HG03060 (cell line): ENCODE measurements at regions not wholly inside any gene's neighbourhood (a gene's known extent, or its start where the extent isn't known, plus 50 kb on each side); places are given as distances from the start of the nearest gene placed in this dataset.

ENCODE experiments used
- ATAC-seq: cut with Tn5 transposase; IDR thresholded peaks from one replicate; pipeline ENCODE4 v1.9.1; 2021; ENCODE audit warnings: low read depth, moderate number of reproducible peaks; ENCODE audit not compliant: unreplicated experiment

- no peak for ATAC-seq
Observed at GRCh38 chr21:16913010-16913409, 599.8 kb upstream of the CXADR start.

GRCh38 chr21:16928439-16928838 is 584.4 kb upstream of the CXADR start:
- ATAC-seq = no peak

- no peak for ATAC-seq
Observed at GRCh38 chr21:16932314-16932713, 580.5 kb upstream of the CXADR start.

- no peak for ATAC-seq
Observed at GRCh38 chr21:16942703-16943102, 570.1 kb upstream of the CXADR start.

GRCh38 chr21:16943231-16943630 is 569.6 kb upstream of the CXADR start:
- no peak for ATAC-seq

- ATAC-seq = no peak
Observed at GRCh38 chr21:16945580-16945979, 567.3 kb upstream of the CXADR start.

- ATAC-seq = no peak
Observed at GRCh38 chr21:16956824-16957223, 556.0 kb upstream of the CXADR start.

- ATAC-seq = no peak
Observed at GRCh38 chr21:16965424-16965823, 547.4 kb upstream of the CXADR start.

- no peak for ATAC-seq
Observed at GRCh38 chr21:16968436-16968835, 544.4 kb upstream of the CXADR start.

GRCh38 chr21:16969636-16970035 is 543.2 kb upstream of the CXADR start:
- no peak for ATAC-seq

GRCh38 chr21:16974060-16974459 is 538.8 kb upstream of the CXADR start:
- no peak for ATAC-seq

- no peak for ATAC-seq
Observed at GRCh38 chr21:16976193-16976592, 536.6 kb upstream of the CXADR start.

GRCh38 chr21:16978309-16978895 is 534.4 kb upstream of the CXADR start:
- ATAC-seq = no peak

GRCh38 chr21:16979574-16979973 is 533.3 kb upstream of the CXADR start:
- ATAC-seq = no peak

GRCh38 chr21:16983420-16983819 is 529.4 kb upstream of the CXADR start:
- no peak for ATAC-seq

- no peak for ATAC-seq
Observed at GRCh38 chr21:16992448-16992847, 520.4 kb upstream of the CXADR start.

GRCh38 chr21:16993416-16994038 is 519.3 kb upstream of the CXADR start:
- no peak for ATAC-seq

GRCh38 chr21:17002594-17003257 is 510.1 kb upstream of the CXADR start:
- no peak for ATAC-seq

- no peak for ATAC-seq
Observed at GRCh38 chr21:17003258-17003615, 509.6 kb upstream of the CXADR start.

- no peak for ATAC-seq
Observed at GRCh38 chr21:17003763-17004373, 509.0 kb upstream of the CXADR start.

- ATAC-seq = no peak
Observed at GRCh38 chr21:17032141-17032655, 480.6 kb upstream of the CXADR start.

GRCh38 chr21:17044696-17045095 is 468.1 kb upstream of the CXADR start:
- ATAC-seq = no peak
